ENCODE measurements at regions not wholly inside any gene's neighbourhood (a gene's known extent, or its start where the extent isn't known, plus 50 kb on each side); places are given as distances from the start of the nearest gene placed in this dataset.
"Not testable (repeated sequence)": the region's sequence is repeated elsewhere in the genome, so short reads cannot be mapped to it uniquely, and the experiment has no call there.

GRCh38 chr5:39526914-39527477, 102.2 kb upstream of the DAB2 start:
- DNase-seq, result peak; percentile 2

- DNase-seq, result not testable (repeated sequence)
These were observed 101.0 kb upstream of the DAB2 start for GRCh38 chr5:39525781-39526180.

GRCh38 chr5:39525271-39525670, 100.5 kb upstream of the DAB2 start:
- DNase-seq, result no peak

- DNase-seq, result no peak
These were observed 99.0 kb upstream of the DAB2 start for GRCh38 chr5:39523821-39524220.

- no peak for DNase-seq
These were observed 97.3 kb upstream of the DAB2 start for GRCh38 chr5:39521940-39522590.

GRCh38 chr5:39521098-39521860, 96.5 kb upstream of the DAB2 start:
- DNase-seq, result no peak

- no peak for DNase-seq
These were observed 95.4 kb upstream of the DAB2 start for GRCh38 chr5:39520232-39520572.

GRCh38 chr5:39519566-39520231, 94.9 kb upstream of the DAB2 start:
- DNase-seq, result no peak

- no peak for DNase-seq
These were observed 94.3 kb upstream of the DAB2 start for GRCh38 chr5:39519079-39519478.

GRCh38 chr5:39518516-39518915, 93.7 kb upstream of the DAB2 start:
- DNase-seq, result no peak

GRCh38 chr5:39517800-39518199, 93.0 kb upstream of the DAB2 start:
- DNase-seq, result no peak

GRCh38 chr5:39515881-39516280, 91.1 kb upstream of the DAB2 start:
- DNase-seq, result no peak

- no peak for DNase-seq
These were observed 88.5 kb upstream of the DAB2 start for GRCh38 chr5:39513236-39513635.

GRCh38 chr5:39506211-39506610, 81.4 kb upstream of the DAB2 start:
- DNase-seq, result no peak

- DNase-seq, result no peak
These were observed 81.0 kb upstream of the DAB2 start for GRCh38 chr5:39505791-39506190.

GRCh38 chr5:39505363-39505762, 80.6 kb upstream of the DAB2 start:
- no peak for DNase-seq

GRCh38 chr5:39503155-39503554, 78.4 kb upstream of the DAB2 start:
- DNase-seq, result no peak

- DNase-seq, result no peak
These were observed 77.9 kb upstream of the DAB2 start for GRCh38 chr5:39502704-39503103.

- no peak for DNase-seq
These were observed 76.6 kb upstream of the DAB2 start for GRCh38 chr5:39501397-39501796.

- no peak for DNase-seq
These were observed 75.9 kb upstream of the DAB2 start for GRCh38 chr5:39500551-39501175.

GRCh38 chr5:39498278-39498952, 73.6 kb upstream of the DAB2 start:
- no peak for DNase-seq

GRCh38 chr5:39497322-39497721, 72.5 kb upstream of the DAB2 start:
- no peak for DNase-seq

GRCh38 chr5:39495227-39495626, 70.4 kb upstream of the DAB2 start:
- DNase-seq, result no peak
